A172 (cell line): ENCODE measurements at regions not wholly inside any gene's neighbourhood (a gene's known extent, or its start where the extent isn't known, plus 50 kb on each side); places are given as distances from the start of the nearest gene placed in this dataset.
A peak's percentile ranks its signal among the peaks of the same experiment; 100 is the strongest.
"Not testable (repeated sequence)": the region's sequence is repeated elsewhere in the genome, so short reads cannot be mapped to it uniquely, and the experiment has no call there.

Experiments used
- DNase-seq: peaks from one replicate; pipeline ENCODE4 v3.0.0-alpha.2; 2015; ENCODE audit warnings: low spot score

DNA sequence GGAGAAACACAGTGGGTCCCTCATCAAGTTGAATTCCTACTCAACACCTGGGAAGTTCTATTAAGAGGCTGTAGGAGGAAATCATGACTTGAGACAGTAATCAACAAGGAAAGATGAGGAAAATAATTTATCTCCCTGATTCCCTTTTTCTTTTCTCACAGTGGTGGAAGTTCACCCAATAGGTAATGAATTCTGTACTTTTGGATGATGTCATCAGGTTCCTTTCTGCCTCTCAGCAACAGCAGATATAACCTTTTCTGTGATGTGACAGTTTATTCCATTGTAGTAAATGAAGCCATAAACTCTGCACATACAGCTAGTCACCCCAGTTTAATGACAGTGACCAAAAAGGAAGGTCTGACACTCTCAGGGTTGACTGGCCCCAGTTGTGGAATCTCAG, 1265.0 kb downstream of the NXPH1 start:
- no peak for DNase-seq

DNA sequence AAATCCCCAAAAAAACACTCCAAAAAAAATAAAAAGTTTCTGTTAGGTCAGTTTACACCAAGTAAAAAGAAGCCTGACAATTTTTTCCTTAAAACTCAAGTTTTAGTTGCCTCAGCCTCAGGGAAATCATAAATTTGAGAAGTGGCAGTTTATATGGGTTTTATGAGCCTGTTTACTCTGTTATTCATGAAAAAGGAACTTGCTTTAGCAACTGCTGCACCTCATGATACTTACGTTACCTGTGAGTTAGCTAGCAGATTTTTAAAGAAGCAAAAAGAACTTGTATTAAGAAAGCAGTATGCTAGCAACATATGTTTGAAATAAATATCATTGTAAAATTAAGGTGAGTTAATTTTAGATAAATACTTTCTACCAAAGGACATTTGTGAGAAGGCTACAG, 1264.5 kb upstream of the PHF14 start:
- peak; percentile 62 for DNase-seq

DNA sequence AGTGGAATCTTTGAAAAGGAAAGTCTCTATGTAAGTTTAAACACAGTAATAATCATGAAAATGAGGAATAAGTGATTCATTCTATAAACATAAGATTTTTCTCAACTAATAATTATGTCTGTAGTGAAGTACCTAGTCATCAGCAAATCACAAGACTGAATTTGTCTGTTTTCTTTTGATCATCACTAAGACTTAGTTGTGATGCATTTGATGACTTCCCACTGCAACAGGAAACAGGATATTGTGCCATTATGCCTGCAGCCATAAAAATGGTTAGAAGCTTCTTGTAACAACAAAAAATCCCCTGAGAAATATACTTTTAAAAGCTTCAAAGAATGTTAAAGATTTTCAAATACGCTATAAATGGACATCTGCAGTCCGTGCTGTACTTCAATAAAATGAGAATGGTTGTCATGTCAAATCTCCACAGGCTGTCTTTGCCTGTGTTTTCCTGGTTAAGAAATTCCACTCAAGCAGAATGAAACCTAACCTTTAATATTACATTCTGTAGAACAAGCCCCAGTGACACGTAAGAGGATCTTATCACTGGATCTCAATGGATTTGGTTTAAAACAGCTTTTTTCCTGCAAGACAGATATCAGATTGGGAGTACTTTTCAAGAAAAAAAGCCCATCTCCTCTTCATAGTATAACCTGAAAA, 1262.3 kb upstream of the PHF14 start:
- peak; percentile 40 for DNase-seq

DNA sequence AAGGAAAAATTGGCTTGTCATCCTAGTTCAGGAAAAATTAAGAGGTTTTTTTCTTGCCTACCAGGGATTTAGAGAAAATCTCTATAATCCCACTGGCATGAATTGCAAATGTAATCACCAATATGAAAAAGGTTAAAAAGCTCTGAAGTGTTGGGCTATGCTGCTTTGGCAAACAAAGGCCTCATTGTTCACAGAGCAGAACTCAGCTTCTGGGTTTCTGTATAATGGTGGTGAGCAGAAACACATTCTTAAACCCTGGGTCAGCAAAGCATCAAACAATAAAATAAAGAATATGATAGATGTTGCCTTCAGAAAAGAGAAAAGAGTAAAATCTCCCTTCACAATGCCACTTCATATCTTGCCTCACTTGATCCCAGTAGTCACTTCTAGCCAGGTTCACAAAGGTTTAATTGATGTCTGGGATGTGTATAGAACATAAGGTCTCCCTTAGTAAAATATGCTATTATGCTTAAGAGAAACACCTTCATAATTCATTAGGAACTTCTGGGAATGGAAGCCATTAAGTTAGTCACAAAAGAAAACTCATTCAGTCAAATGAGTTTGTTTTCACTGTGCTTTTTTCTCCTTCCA, 1255.5 kb upstream of the PHF14 start:
- DNase-seq = peak; percentile 26

DNA sequence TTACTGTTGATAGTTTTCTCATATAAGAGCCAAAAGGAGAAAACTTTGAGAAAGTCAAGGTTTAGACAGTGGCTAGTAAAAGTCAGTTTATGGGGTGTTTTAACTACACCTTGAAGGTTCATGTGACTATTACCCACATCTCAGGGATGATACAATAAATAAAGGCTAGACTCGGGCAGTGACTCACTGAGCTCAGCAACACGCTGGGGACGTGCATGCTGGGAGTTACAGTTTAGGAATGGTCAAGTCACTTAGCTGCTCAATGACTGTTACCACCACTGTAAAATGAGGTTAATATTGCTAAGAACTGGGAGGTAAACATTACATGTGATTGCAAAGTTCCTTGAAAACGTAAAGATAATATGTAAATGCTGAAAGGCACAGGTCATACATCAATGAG, 1254.4 kb upstream of the PHF14 start:
- peak; percentile 61 for DNase-seq

DNA sequence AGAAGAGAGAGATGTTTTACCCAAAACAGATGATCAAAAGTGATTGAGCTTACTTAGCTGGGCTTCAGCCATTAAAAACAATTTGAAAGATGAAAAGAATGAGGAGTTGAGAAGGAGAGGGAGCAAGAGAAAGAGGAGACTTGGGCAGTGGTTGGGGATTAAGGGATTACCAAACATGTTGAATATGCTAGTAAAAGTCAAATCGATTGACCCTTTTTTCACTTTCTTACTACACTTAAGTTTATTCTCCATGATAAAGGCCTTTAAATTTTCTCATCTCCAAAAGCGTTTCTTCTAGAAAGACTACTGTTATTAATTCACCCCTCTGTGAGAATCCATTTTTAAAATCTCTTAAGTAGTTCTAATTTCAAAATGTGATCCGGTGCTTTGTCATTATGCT, 1254.0 kb upstream of the PHF14 start:
- DNase-seq = no peak

DNA sequence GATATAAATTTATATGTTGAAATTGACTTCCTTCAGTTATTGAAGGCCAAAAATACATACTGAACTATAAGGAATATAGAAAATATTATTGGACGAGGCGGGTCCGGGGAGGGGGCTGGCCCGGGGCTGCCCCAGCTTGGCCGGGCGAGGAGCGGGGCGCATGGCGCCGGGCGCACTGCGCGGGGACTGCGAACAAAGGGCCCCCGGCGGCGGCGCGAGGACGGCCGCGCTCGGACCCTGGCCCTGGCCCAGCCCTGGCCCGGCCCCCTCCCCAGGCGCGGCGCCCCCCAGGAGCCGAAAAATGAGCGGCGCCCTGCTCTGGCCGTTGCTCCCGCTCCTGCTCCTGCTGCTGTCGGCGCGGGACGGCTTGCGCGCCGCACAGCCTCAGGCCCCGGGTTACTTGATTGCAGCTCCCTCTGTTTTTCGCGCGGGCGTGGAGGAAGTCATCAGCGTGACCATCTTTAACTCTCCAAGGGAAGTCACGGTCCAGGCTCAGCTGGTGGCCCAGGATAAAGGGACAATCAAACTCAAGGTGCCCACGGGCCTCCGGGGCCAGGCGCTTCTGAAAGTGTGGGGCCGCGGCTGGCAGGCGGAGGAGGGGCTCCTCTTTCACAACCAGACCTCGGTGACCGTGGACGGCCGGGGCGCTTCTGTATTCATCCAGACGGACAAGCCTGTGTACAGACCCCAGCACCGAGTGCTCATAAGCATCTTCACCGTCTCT, 1247.6 kb upstream of the PHF14 start:
- not testable (repeated sequence) for DNase-seq

DNA sequence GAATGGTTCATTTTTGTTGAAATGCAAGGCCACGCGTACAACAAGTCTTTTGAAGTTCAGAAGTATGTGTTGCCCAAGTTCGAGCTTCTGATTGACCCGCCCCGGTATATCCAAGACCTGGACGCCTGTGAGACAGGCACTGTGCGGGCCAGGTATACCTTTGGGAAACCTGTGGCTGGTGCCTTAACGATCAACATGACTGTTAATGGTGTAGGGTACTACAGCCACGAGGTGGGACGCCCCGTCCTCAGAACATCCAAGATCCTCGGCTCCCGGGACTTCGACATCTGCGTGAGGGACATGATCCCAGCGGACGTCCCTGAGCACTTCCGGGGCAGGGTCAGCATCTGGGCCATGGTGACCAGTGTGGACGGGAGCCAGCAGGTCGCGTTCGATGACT, 1246.9 kb upstream of the PHF14 start:
- not testable (repeated sequence) for DNase-seq

DNA sequence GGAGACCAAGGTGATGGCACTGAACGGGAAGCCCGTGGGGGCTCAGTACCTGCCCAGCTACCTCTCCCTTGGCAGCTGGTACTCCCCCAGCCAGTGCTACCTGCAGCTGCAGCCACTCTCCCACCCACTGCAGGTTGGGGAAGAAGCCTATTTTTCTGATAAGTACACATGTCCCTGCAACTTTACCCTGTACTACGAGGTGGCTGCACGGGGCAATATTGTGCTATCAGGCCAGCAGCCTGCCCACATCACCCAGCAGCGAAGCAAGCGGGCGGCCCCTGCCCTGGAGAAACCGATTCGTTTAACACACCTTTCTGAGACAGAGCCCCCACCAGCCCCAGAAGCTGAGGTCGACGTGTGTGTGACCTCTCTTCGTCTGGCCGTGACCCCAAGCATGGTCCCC, 1246.2 kb upstream of the PHF14 start:
- not testable (repeated sequence) for DNase-seq

DNA sequence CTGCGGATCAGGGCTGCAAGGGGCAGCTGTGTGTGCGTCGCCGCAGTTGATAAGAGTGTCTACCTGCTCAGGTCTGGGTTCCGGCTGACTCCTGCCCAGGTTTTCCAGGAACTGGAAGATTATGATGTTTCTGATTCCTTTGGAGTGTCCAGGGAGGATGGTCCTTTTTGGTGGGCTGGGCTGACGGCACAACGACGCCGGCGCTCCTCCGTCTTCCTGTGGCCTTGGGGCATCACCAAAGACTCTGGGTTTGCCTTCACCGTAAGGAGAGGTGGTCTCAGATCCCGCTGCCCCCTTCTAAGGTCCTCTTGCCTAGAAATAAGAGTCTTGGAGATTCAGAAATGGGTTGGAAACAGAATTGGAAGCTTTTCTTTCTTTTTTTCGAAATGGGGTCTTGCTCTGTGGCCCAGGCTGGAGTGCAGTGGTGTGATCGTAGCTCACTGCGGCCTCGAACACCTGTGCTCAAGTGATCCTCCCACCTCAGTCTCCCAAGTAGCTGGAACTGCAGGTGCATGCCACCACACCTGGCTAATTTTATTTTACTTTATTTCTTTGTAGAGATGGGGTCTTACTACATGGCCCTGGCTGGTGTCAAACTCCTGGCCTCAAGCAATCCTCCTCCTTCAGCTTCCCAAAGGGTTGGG, 1245.5 kb upstream of the PHF14 start:
- not testable (repeated sequence) for DNase-seq

DNA sequence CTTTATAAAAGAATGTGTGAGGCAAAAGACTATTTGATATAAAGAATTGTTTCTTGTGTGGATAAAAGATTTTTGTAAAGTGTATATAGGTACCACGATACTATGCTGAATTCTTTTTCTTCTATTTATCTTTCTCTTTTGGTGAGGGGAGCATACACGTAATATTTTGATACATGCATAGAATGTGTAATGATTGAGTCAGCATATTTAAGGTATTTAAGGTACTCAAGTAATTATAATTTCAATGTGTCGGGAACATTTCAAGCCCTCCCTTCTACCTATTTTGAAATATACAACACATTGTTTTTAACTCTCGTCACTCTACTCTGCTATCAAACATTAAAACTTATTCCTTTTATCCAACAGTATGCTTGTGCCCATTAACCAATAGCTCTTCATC, 1221.6 kb upstream of the PHF14 start:
- no peak for DNase-seq

DNA sequence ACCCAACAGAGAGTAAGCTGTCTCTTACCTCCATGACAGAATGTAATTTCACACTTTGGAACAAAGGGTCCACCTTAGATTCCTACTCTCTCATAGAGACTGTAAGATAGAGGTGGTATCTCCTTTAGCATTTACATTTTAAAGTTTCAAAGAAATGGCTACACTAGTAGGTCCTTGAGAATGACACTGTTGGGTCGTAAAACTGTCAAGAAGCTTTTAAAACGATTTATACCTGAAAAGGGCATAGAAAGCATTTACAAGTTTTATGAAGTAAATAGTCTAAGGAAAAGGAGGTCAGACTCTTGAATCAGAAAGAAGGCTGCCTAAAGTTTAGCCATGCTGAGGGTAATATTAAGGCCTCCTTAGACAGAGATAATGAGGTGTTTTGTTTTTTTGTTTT, 1212.4 kb upstream of the PHF14 start:
- no peak for DNase-seq

DNA sequence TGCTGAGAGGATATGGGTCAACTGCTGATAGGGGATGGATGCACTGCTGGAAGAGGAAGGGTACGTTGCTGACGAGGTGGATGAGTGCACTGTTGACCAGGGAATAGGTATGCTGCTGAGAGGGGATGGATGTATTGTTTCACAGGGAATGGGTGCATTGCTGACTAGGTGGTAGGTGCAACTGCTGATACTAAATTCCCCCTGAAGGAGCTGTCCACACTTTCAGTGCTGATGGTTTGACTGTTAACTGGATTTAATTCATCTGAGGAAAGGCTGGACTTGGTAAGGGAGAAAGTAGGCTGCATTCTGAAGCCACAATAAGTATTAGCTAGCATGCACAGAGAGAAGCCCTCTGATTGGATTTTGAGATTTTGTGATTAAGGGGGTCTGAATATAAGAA, 1196.8 kb upstream of the PHF14 start:
- DNase-seq = peak; percentile 28

DNA sequence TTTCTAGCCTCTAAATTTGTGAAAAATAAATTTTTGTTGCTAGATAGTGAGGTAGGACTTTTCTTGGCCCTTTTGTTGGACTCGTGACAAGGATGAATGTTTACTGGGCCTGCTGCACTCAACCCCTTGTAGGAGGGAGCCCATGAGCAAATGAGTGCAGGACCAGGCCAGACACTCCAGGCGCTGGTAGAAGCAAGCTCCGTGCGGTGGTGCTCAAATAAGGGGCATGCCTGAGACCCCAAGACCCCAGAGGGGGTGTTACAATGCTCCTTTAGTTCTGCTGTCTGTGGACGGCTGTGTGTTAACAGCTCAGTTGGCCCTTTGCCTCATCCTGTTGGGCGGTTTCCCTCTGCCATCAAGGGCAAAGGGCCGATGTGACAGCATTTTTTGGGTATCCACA, 1195.3 kb upstream of the PHF14 start:
- DNase-seq = no peak

DNA sequence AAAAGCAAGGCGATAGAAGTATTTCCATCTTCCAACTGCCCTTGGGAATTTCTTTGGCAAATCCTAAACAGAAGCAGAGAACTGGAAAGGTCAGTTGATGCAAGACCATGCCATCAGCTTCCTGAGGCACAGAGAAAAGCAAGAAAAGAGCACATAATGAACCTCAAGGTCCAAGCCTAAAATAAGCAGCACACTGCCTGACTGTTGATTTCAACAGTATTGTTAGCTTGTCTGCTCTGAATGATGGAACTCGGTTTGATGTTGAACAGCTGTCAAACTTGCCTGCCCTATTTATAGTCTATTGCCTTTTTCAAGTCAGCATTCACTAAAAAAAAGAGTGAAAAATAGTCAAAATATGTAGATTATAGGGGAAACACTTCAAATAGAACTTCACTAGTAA, 1192.0 kb upstream of the PHF14 start:
- no peak for DNase-seq

DNA sequence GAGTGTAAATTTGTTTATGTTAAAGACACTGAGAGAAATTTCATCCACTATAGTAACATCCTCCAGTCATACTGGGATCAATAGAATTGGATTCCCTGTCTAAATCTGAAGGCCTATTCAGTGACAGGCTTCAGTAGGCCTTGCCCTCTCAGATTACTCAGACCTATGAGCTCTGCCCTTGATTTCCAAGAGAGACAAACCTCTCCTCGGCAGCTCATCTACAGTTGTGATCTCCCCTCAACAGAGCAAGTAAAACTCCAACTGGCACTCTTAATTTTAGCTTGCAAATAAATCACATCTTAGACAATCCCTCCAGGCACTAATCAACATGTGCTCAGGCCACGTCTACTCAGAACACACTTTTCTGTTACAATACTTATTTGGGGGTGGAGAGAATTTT, 1191.4 kb upstream of the PHF14 start:
- DNase-seq = no peak

DNA sequence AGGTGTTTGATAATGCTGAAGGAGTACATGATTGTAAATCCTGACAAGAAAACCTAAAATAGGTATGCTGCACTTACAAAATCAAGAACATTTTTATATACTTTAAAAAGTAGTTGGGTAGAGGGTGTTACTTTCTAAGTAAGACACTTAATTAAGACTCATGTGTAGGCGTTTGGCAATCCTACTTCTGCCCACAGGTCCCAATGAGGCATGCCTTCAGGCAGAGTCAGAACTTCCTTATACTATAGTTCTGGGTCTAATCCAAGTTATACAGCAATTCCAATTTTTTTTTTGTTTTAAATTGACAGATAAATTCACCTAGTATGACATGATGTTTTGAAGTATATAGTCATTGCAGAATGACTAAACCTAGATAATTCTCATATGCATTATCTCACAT, 1188.5 kb upstream of the PHF14 start:
- DNase-seq = no peak

DNA sequence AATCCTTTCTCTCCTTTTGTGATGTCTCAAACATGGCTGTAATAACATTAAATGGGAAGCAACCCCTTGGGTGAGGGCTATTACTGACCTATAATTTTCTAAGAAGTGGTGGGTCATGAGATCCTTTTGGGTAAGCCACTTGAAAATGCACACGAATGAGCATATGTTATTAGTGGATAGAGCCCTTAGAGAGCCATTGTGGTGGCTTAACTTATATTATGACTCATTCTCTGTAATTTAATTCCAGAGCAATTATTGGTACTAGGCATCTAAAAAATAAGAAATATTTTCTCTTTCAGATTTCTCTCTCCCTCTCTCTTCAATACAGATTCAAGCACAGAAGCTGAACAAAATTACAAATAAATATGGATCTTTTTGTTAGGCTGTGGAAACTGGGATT, 1177.4 kb upstream of the PHF14 start:
- no peak for DNase-seq

DNA sequence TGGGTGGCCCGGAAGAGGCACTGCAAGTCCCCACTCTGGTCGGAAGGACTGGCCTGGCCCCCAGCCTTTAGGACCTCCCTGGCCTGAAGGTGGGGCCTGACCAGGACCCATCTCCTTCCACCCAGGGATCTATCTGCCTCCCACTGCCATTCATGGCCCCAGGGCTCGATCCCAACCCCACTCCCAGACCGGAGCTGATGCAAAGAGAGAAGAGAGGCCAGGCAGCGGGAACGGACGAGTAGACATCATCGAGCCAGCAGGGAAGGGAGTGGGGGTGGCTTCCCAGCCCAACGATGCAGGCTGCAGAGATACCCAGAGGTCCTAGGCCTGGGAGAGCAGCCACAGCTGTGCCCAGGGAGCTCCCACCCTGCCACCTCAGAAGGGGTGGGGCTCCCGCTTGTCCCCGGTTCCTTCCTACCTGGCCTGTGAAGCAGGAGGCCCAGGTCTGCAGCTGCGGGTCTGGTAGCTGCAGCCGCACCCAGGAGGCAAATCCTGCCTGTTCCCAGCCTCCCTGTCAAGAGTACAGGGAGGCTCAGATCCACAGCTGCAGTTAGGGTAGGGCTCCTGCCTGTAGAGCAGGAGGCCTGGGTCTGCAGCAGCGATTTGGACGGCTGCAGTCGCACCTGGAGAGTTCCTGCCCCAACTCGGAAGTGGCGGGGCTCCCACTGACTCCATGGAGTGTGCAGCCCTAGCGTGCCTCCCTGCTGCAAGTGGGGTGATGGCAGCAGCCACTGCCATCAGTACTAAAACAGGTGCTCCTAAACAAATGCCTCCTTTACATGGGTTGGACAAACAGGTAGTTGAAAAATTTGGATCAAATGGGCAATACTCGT, 1151.0 kb upstream of the PHF14 start:
- DNase-seq = no peak

DNA sequence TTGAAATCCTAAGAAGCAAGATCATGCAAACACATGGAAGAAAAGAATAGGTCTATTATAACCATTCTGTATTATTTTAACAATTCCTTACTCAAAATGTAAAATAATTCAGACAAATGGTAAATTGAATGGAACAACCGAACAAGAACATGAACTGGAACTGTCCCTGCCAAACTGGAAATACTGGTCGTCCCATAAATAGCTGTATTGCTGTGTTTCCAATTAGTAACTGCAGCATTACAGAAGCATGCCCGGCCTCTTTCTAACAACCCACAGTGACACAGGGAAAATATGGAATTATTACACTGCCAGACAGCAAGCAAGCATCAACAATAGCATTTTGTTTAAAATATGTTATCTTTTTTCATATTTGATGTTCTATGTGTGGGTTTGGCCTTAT, 1138.5 kb upstream of the PHF14 start:
- DNase-seq = no peak

DNA sequence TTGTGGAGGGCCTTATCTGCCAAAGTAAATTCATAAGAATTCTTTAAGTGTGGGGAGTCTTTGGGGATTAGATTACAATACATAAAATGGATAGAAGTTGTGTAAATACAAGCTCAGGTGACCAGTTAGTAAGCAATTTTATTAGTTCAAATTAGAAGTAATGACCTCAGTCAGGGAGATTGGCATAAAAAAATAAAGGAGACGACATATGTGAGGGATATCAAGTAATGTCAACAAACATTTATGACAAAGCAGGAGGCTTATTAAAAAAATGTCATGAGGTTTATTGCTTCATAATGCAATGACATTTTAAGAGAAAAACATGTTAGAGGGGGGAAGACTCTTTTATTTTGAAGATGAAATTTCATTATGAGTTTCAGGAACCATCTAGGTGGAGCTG, 1137.0 kb upstream of the PHF14 start:
- DNase-seq = no peak

DNA sequence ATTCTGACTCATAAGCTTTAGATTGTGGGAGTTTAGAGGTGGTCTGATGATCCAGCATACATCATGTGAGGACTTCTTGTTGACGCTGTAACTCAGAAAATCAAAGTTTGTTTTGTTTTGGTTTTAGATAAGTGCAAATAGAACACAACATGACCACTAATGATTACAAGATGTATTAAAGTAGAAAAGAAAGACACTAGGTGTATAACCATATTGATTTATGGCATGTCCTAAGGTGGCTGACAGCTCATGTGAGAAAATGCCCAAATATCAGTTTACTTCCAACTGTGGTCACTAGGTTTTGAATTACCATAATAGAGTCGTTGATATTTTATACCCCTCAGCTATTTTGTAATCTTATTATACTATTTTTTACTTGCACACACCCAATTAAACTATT, 1131.4 kb upstream of the PHF14 start:
- DNase-seq = no peak
